ENCODE measurements at regions not wholly inside any gene's neighbourhood (a gene's known extent, or its start where the extent isn't known, plus 50 kb on each side); places are given as distances from the start of the nearest gene placed in this dataset.

DNA sequence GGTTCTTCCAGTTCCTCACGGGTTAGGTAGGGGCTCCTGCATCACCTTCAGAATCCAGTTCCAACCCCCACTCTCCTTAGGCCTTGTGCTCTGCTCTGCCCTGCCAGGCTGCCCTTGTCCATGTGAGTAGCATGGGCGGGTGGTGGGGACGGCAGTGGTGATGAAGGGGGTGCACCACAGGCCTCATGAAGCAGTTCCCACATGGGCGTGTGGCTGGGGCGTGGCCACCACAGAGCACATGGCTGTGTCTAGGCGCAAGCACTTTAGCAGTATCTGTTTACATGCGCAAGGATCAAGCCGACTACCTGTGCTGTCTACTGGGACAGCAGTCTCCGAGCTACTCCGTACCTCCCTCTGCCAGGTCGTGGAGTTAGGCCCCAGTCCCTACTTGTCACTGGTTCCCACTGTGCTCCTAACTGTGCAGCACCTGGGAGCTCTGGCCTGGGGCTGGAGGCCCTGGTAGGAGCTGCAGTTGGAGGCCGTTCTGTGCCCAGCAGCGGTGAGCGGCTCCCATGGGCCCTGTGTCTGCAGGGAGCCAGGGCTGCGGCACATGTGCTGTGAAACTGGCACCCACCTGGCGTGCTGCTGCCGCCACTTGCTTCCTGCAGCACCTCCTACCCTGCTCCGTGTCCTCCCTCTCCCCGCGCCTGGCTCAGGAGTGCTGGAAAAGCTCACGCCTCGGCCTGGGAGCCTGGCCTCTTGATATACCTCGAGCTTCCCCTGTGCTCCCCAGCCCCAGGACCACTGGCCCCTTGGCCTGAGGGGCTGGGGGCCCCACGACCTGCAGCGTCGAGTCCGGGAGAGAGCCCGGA lies 53.5 kb downstream of the PLXNA1 start:
- Histone ChIP-seq H3K4me3 (ENCODE audit: low read depth, low read length) (no peak overlapping the region), H3K36me3 (ENCODE audit: control insufficient read depth, insufficient read depth, low read length) (no peaks in the 10 kb centered on the region), H3K27me3 (ENCODE audit: control insufficient read depth, insufficient read depth, low read length) (peaks cover 5% of the 10 kb centered on the region)
- TF ChIP-seq, protein P1, sequence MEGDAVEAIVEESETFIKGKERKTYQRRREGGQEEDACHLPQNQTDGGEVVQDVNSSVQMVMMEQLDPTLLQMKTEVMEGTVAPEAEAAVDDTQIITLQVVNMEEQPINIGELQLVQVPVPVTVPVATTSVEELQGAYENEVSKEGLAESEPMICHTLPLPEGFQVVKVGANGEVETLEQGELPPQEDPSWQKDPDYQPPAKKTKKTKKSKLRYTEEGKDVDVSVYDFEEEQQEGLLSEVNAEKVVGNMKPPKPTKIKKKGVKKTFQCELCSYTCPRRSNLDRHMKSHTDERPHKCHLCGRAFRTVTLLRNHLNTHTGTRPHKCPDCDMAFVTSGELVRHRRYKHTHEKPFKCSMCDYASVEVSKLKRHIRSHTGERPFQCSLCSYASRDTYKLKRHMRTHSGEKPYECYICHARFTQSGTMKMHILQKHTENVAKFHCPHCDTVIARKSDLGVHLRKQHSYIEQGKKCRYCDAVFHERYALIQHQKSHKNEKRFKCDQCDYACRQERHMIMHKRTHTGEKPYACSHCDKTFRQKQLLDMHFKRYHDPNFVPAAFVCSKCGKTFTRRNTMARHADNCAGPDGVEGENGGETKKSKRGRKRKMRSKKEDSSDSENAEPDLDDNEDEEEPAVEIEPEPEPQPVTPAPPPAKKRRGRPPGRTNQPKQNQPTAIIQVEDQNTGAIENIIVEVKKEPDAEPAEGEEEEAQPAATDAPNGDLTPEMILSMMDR (IDR thresholded peaks at IDR 0.05; ENCODE audit: insufficient read depth, low read length, poor library complexity, severe bottlenecking), result no peak
- no peak for DNase-seq (ENCODE audit: low read depth)

DNA sequence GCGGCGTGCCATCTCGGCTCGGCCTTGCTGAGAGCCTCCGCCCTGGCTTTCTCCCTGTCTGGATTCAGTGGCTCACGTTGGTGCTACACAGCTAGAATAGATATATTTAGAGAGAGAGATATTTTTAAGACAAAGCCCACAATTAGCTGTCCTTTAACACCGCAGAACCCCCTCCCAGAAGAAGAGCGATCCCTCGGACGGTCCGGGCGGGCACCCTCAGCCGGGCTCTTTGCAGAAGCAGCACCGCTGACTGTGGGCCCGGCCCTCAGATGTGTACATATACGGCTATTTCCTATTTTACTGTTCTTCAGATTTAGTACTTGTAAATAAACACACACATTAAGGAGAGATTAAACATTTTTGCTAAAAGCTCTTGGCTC lies 54.1 kb downstream of the PLXNA1 start:
- TF ChIP-seq, protein P1 (IDR thresholded peaks at IDR 0.05; ENCODE audit: insufficient read depth, low read length, poor library complexity, severe bottlenecking), result no peak
- H3K4me3 ChIP-seq (ENCODE audit: low read depth, low read length), result no peak overlapping the region
- DNase-seq (ENCODE audit: low read depth), result no peak
- H3K27me3 ChIP-seq (ENCODE audit: control insufficient read depth, insufficient read depth, low read length), result peaks cover 5% of the 10 kb centered on the region
- H3K36me3 ChIP-seq (ENCODE audit: control insufficient read depth, insufficient read depth, low read length), result no peaks in the 10 kb centered on the region

GRCh38 chr3:127037418-127037841 lies 54.5 kb downstream of the PLXNA1 start:
- Histone ChIP-seq H3K4me3 (ENCODE audit: low read depth, low read length) (no peak overlapping the region), H3K27me3 (ENCODE audit: control insufficient read depth, insufficient read depth, low read length) (peaks cover 5% of the 10 kb centered on the region), H3K36me3 (ENCODE audit: control insufficient read depth, insufficient read depth, low read length) (no peaks in the 10 kb centered on the region)
- DNase-seq (ENCODE audit: low read depth), result no peak
- TF ChIP-seq, protein P1 (IDR thresholded peaks at IDR 0.05; ENCODE audit: insufficient read depth, low read length, poor library complexity, severe bottlenecking), result no peak

DNA sequence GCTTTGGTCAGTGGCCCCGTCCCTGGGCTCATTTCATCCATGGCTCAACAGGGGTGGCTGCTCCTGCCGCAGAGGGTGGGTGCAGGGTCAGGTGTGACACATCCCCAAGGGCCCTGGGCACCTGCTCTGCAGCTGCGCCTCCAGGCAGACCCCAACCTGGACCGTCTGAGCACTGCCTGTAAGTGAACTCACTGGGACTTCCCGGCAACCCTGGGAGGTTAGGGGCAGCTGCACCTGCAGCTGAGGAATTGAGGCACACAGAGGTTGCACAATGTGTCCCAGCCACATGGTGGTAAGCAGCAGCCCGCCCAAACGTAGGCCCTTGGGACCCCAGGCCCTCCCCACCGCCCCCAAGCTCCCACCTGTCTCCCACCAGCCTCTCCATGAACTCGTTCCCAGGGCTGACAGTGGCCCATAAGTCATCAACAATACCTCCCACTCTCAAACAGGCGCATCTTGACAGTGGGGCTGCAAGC lies 55.1 kb downstream of the PLXNA1 start:
- H3K27me3 ChIP-seq (ENCODE audit: control insufficient read depth, insufficient read depth, low read length), result peaks cover 5% of the 10 kb centered on the region
- TF ChIP-seq, protein P1 (IDR thresholded peaks at IDR 0.05; ENCODE audit: insufficient read depth, low read length, poor library complexity, severe bottlenecking), result no peak
- H3K36me3 ChIP-seq (ENCODE audit: control insufficient read depth, insufficient read depth, low read length), result no peaks in the 10 kb centered on the region
- H3K4me3 ChIP-seq (ENCODE audit: low read depth, low read length), result no peak overlapping the region
- DNase-seq (ENCODE audit: low read depth), result no peak

DNA sequence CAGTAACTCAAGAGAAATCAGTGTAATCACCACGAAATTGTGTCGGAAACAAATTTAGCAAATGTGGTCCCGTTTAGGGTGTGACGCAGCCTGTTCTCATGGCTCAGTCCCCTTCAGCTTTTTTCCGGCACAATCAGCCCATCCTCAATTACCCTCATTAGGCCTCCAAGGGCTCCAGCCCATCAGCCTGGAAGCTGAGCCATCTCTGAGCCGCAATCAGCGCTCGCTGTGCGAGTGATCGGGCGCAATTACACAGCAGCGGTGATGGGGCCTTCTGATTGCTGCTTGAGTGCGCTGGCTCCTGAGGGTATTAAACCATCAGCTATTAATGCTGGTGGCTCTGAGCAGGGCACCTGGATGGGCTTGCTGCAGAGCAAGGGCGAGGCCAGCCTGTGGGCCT lies 55.6 kb downstream of the PLXNA1 start:
- H3K27me3 ChIP-seq (ENCODE audit: control insufficient read depth, insufficient read depth, low read length), result peaks cover 5% of the 10 kb centered on the region
- H3K36me3 ChIP-seq (ENCODE audit: control insufficient read depth, insufficient read depth, low read length), result no peaks in the 10 kb centered on the region
- no peak for DNase-seq (ENCODE audit: low read depth)
- TF ChIP-seq, protein P1 (IDR thresholded peaks at IDR 0.05; ENCODE audit: insufficient read depth, low read length, poor library complexity, severe bottlenecking), result no peak
- no peak overlapping the region for H3K4me3 ChIP-seq (ENCODE audit: low read depth, low read length)

Measured in kidney epithelial cell (primary cell).